ENCODE measurements at regions not wholly inside any gene's neighbourhood (a gene's known extent, or its start where the extent isn't known, plus 50 kb on each side); places are given as distances from the start of the nearest gene placed in this dataset.

- H3K4me1 ChIP-seq (ENCODE audit: control insufficient read depth in 2 of 2, insufficient read depth in 2 of 2, low read length in 1 of 2): peaks cover 0 to 2% of the 10 kb centered on the region in 2 donors
- H3K4me3 ChIP-seq (ENCODE audit: low read depth in 1 of 2, low read length in 2 of 2): no peak overlapping the region
- H3K36me3 ChIP-seq (ENCODE audit: control insufficient read depth in 2 of 2, insufficient read depth in 2 of 2, low read length in 1 of 2): no peaks in the 10 kb centered on the region
- 65 to 70% methylated on average over 5 of the region's 5 CpGs for WGBS, 2 donors
- no peaks in the 10 kb centered on the region for H3K27me3 ChIP-seq (ENCODE audit: control insufficient read depth in 1 of 2, insufficient read depth in 2 of 2, low read length in 2 of 2)
- no peak overlapping the region for H3K27ac ChIP-seq (ENCODE audit: low read depth in 2 of 2, low read length in 1 of 2)
- peaks cover 0 to 2% of the 10 kb centered on the region in 2 donors for H3K9me3 ChIP-seq (ENCODE audit: control insufficient read depth in 2 of 2, insufficient read depth in 1 of 2, low read depth in 1 of 2, low read length in 1 of 2)
These were observed 227.2 kb downstream of the ICE1 start for GRCh38 chr5:5649641-5650040.

GRCh38 chr5:5648694-5649093, 226.2 kb downstream of the ICE1 start:
- H3K36me3 ChIP-seq (ENCODE audit: control insufficient read depth in 2 of 2, insufficient read depth in 2 of 2, low read length in 1 of 2): no peaks in the 10 kb centered on the region
- peaks cover 0 to 2% of the 10 kb centered on the region in 2 donors for H3K9me3 ChIP-seq (ENCODE audit: control insufficient read depth in 2 of 2, insufficient read depth in 1 of 2, low read depth in 1 of 2, low read length in 1 of 2)
- H3K4me1 ChIP-seq (ENCODE audit: control insufficient read depth in 2 of 2, insufficient read depth in 2 of 2, low read length in 1 of 2): peaks cover 0 to 2% of the 10 kb centered on the region in 2 donors
- no peak overlapping the region for H3K27ac ChIP-seq (ENCODE audit: low read depth in 2 of 2, low read length in 1 of 2)
- H3K4me3 ChIP-seq (ENCODE audit: low read depth in 1 of 2, low read length in 2 of 2): no peak overlapping the region
- WGBS, 2 donors: 88 to 95% methylated on average over 7 of the region's 7 CpGs
- H3K27me3 ChIP-seq (ENCODE audit: control insufficient read depth in 1 of 2, insufficient read depth in 2 of 2, low read length in 2 of 2): no peaks in the 10 kb centered on the region

- Histone ChIP-seq H3K9me3 (ENCODE audit: control insufficient read depth in 2 of 2, insufficient read depth in 1 of 2, low read depth in 1 of 2, low read length in 1 of 2) (peaks cover 0 to 2% of the 10 kb centered on the region in 2 donors), H3K27ac (ENCODE audit: low read depth in 2 of 2, low read length in 1 of 2) (no peak overlapping the region), H3K36me3 (ENCODE audit: control insufficient read depth in 2 of 2, insufficient read depth in 2 of 2, low read length in 1 of 2) (no peaks in the 10 kb centered on the region), H3K4me1 (ENCODE audit: control insufficient read depth in 2 of 2, insufficient read depth in 2 of 2, low read length in 1 of 2) (no peaks in the 10 kb centered on the region), H3K27me3 (ENCODE audit: control insufficient read depth in 1 of 2, insufficient read depth in 2 of 2, low read length in 2 of 2) (no peaks in the 10 kb centered on the region), H3K4me3 (ENCODE audit: low read depth in 1 of 2, low read length in 2 of 2) (no peak overlapping the region)
- WGBS, 2 donors: 59 to 68% methylated on average over 5 of the region's 5 CpGs
These were observed 223.4 kb downstream of the ICE1 start for GRCh38 chr5:5645891-5646290.

- Histone ChIP-seq H3K4me1 (ENCODE audit: control insufficient read depth in 2 of 2, insufficient read depth in 2 of 2, low read length in 1 of 2) (no peaks in the 10 kb centered on the region), H3K9me3 (ENCODE audit: control insufficient read depth in 2 of 2, insufficient read depth in 1 of 2, low read depth in 1 of 2, low read length in 1 of 2) (peaks cover 0 to 2% of the 10 kb centered on the region in 2 donors), H3K4me3 (ENCODE audit: low read depth in 1 of 2, low read length in 2 of 2) (no peak overlapping the region), H3K27ac (ENCODE audit: low read depth in 2 of 2, low read length in 1 of 2) (no peak overlapping the region), H3K27me3 (ENCODE audit: control insufficient read depth in 1 of 2, insufficient read depth in 2 of 2, low read length in 2 of 2) (no peaks in the 10 kb centered on the region), H3K36me3 (ENCODE audit: control insufficient read depth in 2 of 2, insufficient read depth in 2 of 2, low read length in 1 of 2) (no peaks in the 10 kb centered on the region)
- 76 to 78% methylated on average over 2 of the region's 2 CpGs for WGBS, 2 donors
These were observed 222.7 kb downstream of the ICE1 start for GRCh38 chr5:5645198-5645597.

- no peaks in the 10 kb centered on the region for H3K36me3 ChIP-seq (ENCODE audit: control insufficient read depth in 2 of 2, insufficient read depth in 2 of 2, low read length in 1 of 2)
- no peak overlapping the region for H3K4me3 ChIP-seq (ENCODE audit: low read depth in 1 of 2, low read length in 2 of 2)
- no peaks in the 10 kb centered on the region for H3K4me1 ChIP-seq (ENCODE audit: control insufficient read depth in 2 of 2, insufficient read depth in 2 of 2, low read length in 1 of 2)
- WGBS, 2 donors: 64 to 70% methylated on average over 6 of the region's 6 CpGs
- no peaks in the 10 kb centered on the region for H3K27me3 ChIP-seq (ENCODE audit: control insufficient read depth in 1 of 2, insufficient read depth in 2 of 2, low read length in 2 of 2)
- peaks cover 0 to 2% of the 10 kb centered on the region in 2 donors for H3K9me3 ChIP-seq (ENCODE audit: control insufficient read depth in 2 of 2, insufficient read depth in 1 of 2, low read depth in 1 of 2, low read length in 1 of 2)
- H3K27ac ChIP-seq (ENCODE audit: low read depth in 2 of 2, low read length in 1 of 2): no peak overlapping the region
These were observed 221.8 kb downstream of the ICE1 start for GRCh38 chr5:5644249-5644648.

GRCh38 chr5:5643481-5643880, 221.0 kb downstream of the ICE1 start:
- Histone ChIP-seq H3K27me3 (ENCODE audit: control insufficient read depth in 1 of 2, insufficient read depth in 2 of 2, low read length in 2 of 2) (no peaks in the 10 kb centered on the region), H3K9me3 (ENCODE audit: control insufficient read depth in 2 of 2, insufficient read depth in 1 of 2, low read depth in 1 of 2, low read length in 1 of 2) (peaks cover 0 to 2% of the 10 kb centered on the region in 2 donors), H3K4me3 (ENCODE audit: low read depth in 1 of 2, low read length in 2 of 2) (no peak overlapping the region), H3K27ac (ENCODE audit: low read depth in 2 of 2, low read length in 1 of 2) (no peak overlapping the region), H3K36me3 (ENCODE audit: control insufficient read depth in 2 of 2, insufficient read depth in 2 of 2, low read length in 1 of 2) (no peaks in the 10 kb centered on the region), H3K4me1 (ENCODE audit: control insufficient read depth in 2 of 2, insufficient read depth in 2 of 2, low read length in 1 of 2) (no peaks in the 10 kb centered on the region)
- 79 to 88% methylated on average over 4 of the region's 4 CpGs for WGBS, 2 donors

- no peaks in the 10 kb centered on the region for H3K9me3 ChIP-seq (ENCODE audit: control insufficient read depth in 2 of 2, insufficient read depth in 1 of 2, low read depth in 1 of 2, low read length in 1 of 2)
- no peak overlapping the region for H3K4me3 ChIP-seq (ENCODE audit: low read depth in 1 of 2, low read length in 2 of 2)
- no peaks in the 10 kb centered on the region for H3K4me1 ChIP-seq (ENCODE audit: control insufficient read depth in 2 of 2, insufficient read depth in 2 of 2, low read length in 1 of 2)
- no peaks in the 10 kb centered on the region for H3K36me3 ChIP-seq (ENCODE audit: control insufficient read depth in 2 of 2, insufficient read depth in 2 of 2, low read length in 1 of 2)
- no peaks in the 10 kb centered on the region for H3K27me3 ChIP-seq (ENCODE audit: control insufficient read depth in 1 of 2, insufficient read depth in 2 of 2, low read length in 2 of 2)
- peak overlapping the region in 1 of 2 donors; percentile 33 for H3K27ac ChIP-seq (ENCODE audit: low read depth in 2 of 2, low read length in 1 of 2)
- WGBS, 2 donors: 50 to 59% methylated on average over 4 of the region's 4 CpGs
These were observed 215.7 kb downstream of the ICE1 start for GRCh38 chr5:5638211-5638610.

- Histone ChIP-seq H3K4me3 (ENCODE audit: low read depth in 1 of 2, low read length in 2 of 2) (no peak overlapping the region), H3K27me3 (ENCODE audit: control insufficient read depth in 1 of 2, insufficient read depth in 2 of 2, low read length in 2 of 2) (no peaks in the 10 kb centered on the region), H3K9me3 (ENCODE audit: control insufficient read depth in 2 of 2, insufficient read depth in 1 of 2, low read depth in 1 of 2, low read length in 1 of 2) (peaks cover 0 to 3% of the 10 kb centered on the region in 2 donors), H3K36me3 (ENCODE audit: control insufficient read depth in 2 of 2, insufficient read depth in 2 of 2, low read length in 1 of 2) (no peaks in the 10 kb centered on the region), H3K27ac (ENCODE audit: low read depth in 2 of 2, low read length in 1 of 2) (no peak overlapping the region), H3K4me1 (ENCODE audit: control insufficient read depth in 2 of 2, insufficient read depth in 2 of 2, low read length in 1 of 2) (no peaks in the 10 kb centered on the region)
- WGBS, 2 donors: 33 to 56% methylated on average over 1 to 2 of the region's 2 CpGs
These were observed 214.7 kb downstream of the ICE1 start for GRCh38 chr5:5637173-5637572.

GRCh38 chr5:5634817-5635216, 212.3 kb downstream of the ICE1 start:
- no peaks in the 10 kb centered on the region for H3K27me3 ChIP-seq (ENCODE audit: control insufficient read depth in 1 of 2, insufficient read depth in 2 of 2, low read length in 2 of 2)
- peaks cover 0 to 3% of the 10 kb centered on the region in 2 donors for H3K9me3 ChIP-seq (ENCODE audit: control insufficient read depth in 2 of 2, insufficient read depth in 1 of 2, low read depth in 1 of 2, low read length in 1 of 2)
- H3K36me3 ChIP-seq (ENCODE audit: control insufficient read depth in 2 of 2, insufficient read depth in 2 of 2, low read length in 1 of 2): no peaks in the 10 kb centered on the region
- no peaks in the 10 kb centered on the region for H3K4me1 ChIP-seq (ENCODE audit: control insufficient read depth in 2 of 2, insufficient read depth in 2 of 2, low read length in 1 of 2)
- H3K4me3 ChIP-seq (ENCODE audit: low read depth in 1 of 2, low read length in 2 of 2): no peak overlapping the region
- WGBS, 2 donors: 41 to 60% methylated on average over 4 of the region's 4 CpGs
- no peak overlapping the region for H3K27ac ChIP-seq (ENCODE audit: low read depth in 2 of 2, low read length in 1 of 2)

- Histone ChIP-seq H3K4me1 (ENCODE audit: control insufficient read depth in 2 of 2, insufficient read depth in 2 of 2, low read length in 1 of 2) (no peaks in the 10 kb centered on the region), H3K36me3 (ENCODE audit: control insufficient read depth in 2 of 2, insufficient read depth in 2 of 2, low read length in 1 of 2) (no peaks in the 10 kb centered on the region), H3K27ac (ENCODE audit: low read depth in 2 of 2, low read length in 1 of 2) (no peak overlapping the region), H3K27me3 (ENCODE audit: control insufficient read depth in 1 of 2, insufficient read depth in 2 of 2, low read length in 2 of 2) (no peaks in the 10 kb centered on the region), H3K9me3 (ENCODE audit: control insufficient read depth in 2 of 2, insufficient read depth in 1 of 2, low read depth in 1 of 2, low read length in 1 of 2) (peaks cover 0 to 3% of the 10 kb centered on the region in 2 donors), H3K4me3 (ENCODE audit: low read depth in 1 of 2, low read length in 2 of 2) (no peak overlapping the region)
- WGBS, 2 donors: 70 to 71% methylated on average over 4 of the region's 4 CpGs
These were observed 211.1 kb downstream of the ICE1 start for GRCh38 chr5:5633579-5633978.
